ENCODE measurements at regions not wholly inside any gene's neighbourhood (a gene's known extent, or its start where the extent isn't known, plus 50 kb on each side); places are given as distances from the start of the nearest gene placed in this dataset.

DNA sequence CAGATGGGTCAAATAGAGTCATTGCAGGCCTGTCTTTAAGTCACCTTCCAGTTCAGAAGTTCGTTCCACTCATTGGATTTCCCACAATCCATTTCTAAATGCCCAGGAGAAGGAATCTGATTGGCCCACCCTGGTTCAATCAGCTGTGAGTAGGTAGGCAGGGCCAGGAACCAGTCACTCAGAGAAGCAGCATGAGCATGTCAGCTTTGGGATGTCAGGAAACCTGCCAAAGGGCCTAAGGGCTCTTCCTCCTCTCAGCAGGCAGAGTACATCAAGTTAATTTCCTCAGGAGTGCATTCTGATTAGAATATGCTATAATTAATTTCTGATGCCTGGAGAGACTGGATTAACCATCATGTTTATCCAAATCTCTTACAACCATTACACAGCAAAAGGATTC, 412.9 kb upstream of the CCNH start:
- intact Hi-C loops (cut with DNase I; ENCODE audit: low total_unique reads): loop anchor here (10.0 kb wide), 1 partner anchor 1569 kb away; no protein-coding TSS in a partner anchor

DNA sequence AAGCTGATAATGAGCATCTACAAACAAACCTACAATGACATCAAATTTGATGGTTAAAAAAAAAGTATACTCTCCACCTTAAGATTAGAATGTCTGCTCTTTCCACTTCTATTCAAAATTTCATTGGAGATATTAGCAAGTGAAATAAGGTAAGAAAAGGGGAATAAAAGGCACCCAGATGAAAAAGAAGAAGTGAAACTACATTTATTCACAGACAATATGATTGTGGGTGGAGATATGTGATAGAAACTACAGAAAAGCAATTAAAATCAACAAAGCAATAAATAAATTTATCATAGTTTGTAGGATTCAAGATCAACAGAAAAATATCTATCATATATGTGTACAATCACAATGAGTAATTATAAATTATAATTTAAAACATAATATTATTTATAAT, 395.1 kb upstream of the CCNH start:
- Histone ChIP-seq H3K4me1 (no peaks in the 10 kb centered on the region), H3K27ac (no peak overlapping the region), H3K27me3 (no peaks in the 10 kb centered on the region), H3K36me3 (no peaks in the 10 kb centered on the region), H3K9me3 (no peaks in the 10 kb centered on the region), H3K4me3 (no peak overlapping the region)
- TF ChIP-seq POLR2AphosphoS5 (IDR thresholded peaks at IDR 0.05) (no peak), POLR2A (IDR thresholded peaks at IDR 0.05) (no peak)
- TF ChIP-seq, protein P1, sequence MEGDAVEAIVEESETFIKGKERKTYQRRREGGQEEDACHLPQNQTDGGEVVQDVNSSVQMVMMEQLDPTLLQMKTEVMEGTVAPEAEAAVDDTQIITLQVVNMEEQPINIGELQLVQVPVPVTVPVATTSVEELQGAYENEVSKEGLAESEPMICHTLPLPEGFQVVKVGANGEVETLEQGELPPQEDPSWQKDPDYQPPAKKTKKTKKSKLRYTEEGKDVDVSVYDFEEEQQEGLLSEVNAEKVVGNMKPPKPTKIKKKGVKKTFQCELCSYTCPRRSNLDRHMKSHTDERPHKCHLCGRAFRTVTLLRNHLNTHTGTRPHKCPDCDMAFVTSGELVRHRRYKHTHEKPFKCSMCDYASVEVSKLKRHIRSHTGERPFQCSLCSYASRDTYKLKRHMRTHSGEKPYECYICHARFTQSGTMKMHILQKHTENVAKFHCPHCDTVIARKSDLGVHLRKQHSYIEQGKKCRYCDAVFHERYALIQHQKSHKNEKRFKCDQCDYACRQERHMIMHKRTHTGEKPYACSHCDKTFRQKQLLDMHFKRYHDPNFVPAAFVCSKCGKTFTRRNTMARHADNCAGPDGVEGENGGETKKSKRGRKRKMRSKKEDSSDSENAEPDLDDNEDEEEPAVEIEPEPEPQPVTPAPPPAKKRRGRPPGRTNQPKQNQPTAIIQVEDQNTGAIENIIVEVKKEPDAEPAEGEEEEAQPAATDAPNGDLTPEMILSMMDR (IDR thresholded peaks at IDR 0.05): no peak
- intact Hi-C loops (cut with DNase I; ENCODE audit: low total_unique reads): no loop called here
- no peak for DNase-seq (ENCODE audit: low spot score in 2 of 2)

More for the DNA sequence above, 412.9 kb upstream of the CCNH start:
- no peak overlapping the region for H3K4me3 ChIP-seq
- no peaks in the 10 kb centered on the region for H3K9me3 ChIP-seq
- no peaks in the 10 kb centered on the region for H3K27me3 ChIP-seq
- H3K36me3 ChIP-seq: no peaks in the 10 kb centered on the region
- TF ChIP-seq POLR2A (IDR thresholded peaks at IDR 0.05) (no peak), POLR2AphosphoS5 (IDR thresholded peaks at IDR 0.05) (no peak)
- TF ChIP-seq, protein P1 (IDR thresholded peaks at IDR 0.05): no peak
- H3K27ac ChIP-seq: no peak overlapping the region
- DNase-seq (ENCODE audit: low spot score in 2 of 2): no peak
- no peaks in the 10 kb centered on the region for H3K4me1 ChIP-seq

DNA sequence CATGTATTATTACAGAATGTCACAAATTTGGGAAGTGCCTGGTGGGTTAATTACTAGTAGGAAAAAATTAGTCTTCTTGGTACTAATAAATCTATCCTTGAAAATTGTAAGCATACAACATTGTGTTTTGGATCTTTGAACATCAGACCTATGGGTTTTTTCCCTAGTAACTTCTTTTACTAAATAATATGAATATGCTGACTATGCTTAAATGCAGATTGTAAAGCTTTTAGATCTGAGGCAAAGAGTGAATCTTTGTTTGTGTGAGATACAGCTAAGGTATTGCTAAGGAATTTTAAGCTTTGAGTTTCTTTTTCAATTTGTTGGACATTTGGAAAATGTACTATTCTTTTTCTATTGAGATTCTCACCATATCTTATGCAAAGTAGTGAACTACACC, 390.6 kb upstream of the CCNH start:
- H3K9me3 ChIP-seq: no peaks in the 10 kb centered on the region
- no peak overlapping the region for H3K4me3 ChIP-seq
- intact Hi-C loops (cut with DNase I; ENCODE audit: low total_unique reads): no loop called here
- no peak for DNase-seq (ENCODE audit: low spot score in 2 of 2)
- no peak overlapping the region for H3K27ac ChIP-seq
- H3K27me3 ChIP-seq: peaks cover 0 to 3% of the 10 kb centered on the region in 2 donors
- no peaks in the 10 kb centered on the region for H3K36me3 ChIP-seq
- no peaks in the 10 kb centered on the region for H3K4me1 ChIP-seq
- no peak for TF ChIP-seq POLR2A (IDR thresholded peaks at IDR 0.05)
- TF ChIP-seq POLR2AphosphoS5 (IDR thresholded peaks at IDR 0.05): no peak
- TF ChIP-seq, protein P1 (IDR thresholded peaks at IDR 0.05): no peak

DNA sequence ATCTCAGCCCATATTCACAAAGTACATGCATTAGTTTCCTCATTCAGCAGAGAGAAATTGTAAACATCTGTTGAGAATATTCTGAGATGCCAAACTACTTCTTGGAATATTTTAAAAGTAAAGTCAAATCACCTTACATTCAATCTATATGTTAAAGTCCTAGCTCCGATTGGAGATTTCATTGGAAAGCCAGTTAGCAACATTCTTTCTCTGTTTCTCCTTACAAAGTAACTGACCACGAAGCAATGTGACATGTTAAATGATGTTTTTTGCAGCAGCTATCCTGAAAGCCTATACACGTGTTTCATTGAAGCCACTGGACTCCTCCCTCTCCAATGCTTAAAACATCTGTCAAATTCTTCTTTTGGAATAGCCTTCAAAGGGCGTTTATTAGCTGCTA, 379.1 kb upstream of the CCNH start:
- Histone ChIP-seq H3K9me3 (no peaks in the 10 kb centered on the region), H3K4me1 (no peaks in the 10 kb centered on the region), H3K27ac (no peak overlapping the region), H3K4me3 (no peak overlapping the region), H3K36me3 (no peaks in the 10 kb centered on the region), H3K27me3 (peaks cover 0 to 5% of the 10 kb centered on the region in 2 donors)
- intact Hi-C loops (cut with DNase I; ENCODE audit: low total_unique reads): no loop called here
- no peak for DNase-seq (ENCODE audit: low spot score in 2 of 2)
- TF ChIP-seq POLR2AphosphoS5 (IDR thresholded peaks at IDR 0.05): no peak
- no peak for TF ChIP-seq POLR2A (IDR thresholded peaks at IDR 0.05)
- TF ChIP-seq, protein P1 (IDR thresholded peaks at IDR 0.05): no peak

DNA sequence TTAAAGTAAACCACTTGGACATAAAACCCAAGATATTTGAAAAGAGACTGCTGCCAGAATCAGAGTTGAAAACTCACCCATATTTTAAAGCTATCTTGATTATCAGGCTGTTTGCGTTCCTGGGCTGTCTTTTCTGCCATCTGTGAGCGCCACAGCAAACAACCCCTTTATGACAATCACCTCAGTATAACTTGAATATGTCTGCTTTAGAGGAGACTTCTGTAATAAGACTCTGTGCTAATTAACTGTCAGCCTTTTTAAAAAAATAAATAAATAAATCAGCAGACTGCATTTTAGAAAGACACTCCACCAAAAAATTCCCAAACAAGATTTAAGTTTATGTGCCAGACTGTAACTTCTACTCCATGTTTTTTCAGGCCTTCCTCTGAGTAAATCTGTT, 375.7 kb upstream of the CCNH start:
- intact Hi-C loops (cut with DNase I; ENCODE audit: low total_unique reads): no loop called here
- TF ChIP-seq POLR2A (IDR thresholded peaks at IDR 0.05) (no peak), POLR2AphosphoS5 (IDR thresholded peaks at IDR 0.05) (no peak)
- TF ChIP-seq, protein P1 (IDR thresholded peaks at IDR 0.05): no peak
- Histone ChIP-seq H3K36me3 (no peaks in the 10 kb centered on the region), H3K27me3 (peaks cover 0 to 9% of the 10 kb centered on the region in 2 donors), H3K9me3 (no peaks in the 10 kb centered on the region), H3K4me1 (no peaks in the 10 kb centered on the region), H3K4me3 (no peak overlapping the region), H3K27ac (no peak overlapping the region)
- no peak for DNase-seq (ENCODE audit: low spot score in 2 of 2)

Data from breast epithelium (tissue), 4 donors.